Stimulated activated CD4-positive, alpha-beta T cell treated with anti-CD3 and anti-CD28 coated beads, Interleukin-2, amount 100 ng/mL, for 24 hours (primary cell): ENCODE measurements at regions not wholly inside any gene's neighbourhood (a gene's known extent, or its start where the extent isn't known, plus 50 kb on each side); places are given as distances from the start of the nearest gene placed in this dataset.

ENCODE experiments used
- DNase-seq, 2 donors: peaks; one replicate each; pipeline ENCODE4 v3.0.0-alpha.2; 2020

DNA sequence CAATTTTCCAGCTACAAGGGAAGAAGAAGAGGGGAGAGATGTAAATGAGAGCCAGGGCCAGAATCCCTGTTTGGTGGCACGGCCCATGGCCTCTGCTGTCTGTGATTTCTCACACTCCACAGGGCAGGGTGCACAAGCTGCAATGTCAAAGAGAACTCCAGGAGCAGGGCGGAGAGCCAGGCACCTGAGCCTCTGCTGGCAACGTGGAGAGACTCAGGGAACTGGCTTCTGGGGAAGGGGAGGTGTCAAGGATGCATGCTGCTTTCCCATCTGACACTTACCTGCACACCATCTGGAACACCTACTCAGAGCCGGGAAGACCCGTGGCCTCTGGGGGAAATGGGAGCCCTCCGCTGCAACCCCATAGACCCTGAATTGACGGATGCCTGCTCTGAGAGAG lies 507.5 kb upstream of the NR2F2 start:
- DNase-seq = no peak

DNA sequence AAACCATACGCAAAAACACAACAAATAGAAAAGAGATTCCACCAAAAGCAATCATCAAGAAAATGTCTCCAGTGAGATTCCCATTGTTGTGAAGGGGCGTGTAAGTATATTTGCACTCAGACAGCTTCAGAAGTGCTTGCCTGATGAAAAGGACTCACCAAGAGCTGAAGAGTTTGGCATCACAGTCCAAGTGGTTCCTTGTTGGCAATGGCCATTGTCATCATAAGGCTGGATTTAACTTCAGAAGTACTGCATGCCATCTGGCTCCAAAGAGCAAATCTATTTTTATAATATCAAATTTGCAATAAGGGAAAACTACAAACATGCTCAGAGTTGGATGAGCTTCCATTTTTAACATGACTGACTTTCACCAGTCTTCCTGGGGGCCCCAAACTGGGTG lies 505.3 kb upstream of the NR2F2 start:
- DNase-seq = no peak

DNA sequence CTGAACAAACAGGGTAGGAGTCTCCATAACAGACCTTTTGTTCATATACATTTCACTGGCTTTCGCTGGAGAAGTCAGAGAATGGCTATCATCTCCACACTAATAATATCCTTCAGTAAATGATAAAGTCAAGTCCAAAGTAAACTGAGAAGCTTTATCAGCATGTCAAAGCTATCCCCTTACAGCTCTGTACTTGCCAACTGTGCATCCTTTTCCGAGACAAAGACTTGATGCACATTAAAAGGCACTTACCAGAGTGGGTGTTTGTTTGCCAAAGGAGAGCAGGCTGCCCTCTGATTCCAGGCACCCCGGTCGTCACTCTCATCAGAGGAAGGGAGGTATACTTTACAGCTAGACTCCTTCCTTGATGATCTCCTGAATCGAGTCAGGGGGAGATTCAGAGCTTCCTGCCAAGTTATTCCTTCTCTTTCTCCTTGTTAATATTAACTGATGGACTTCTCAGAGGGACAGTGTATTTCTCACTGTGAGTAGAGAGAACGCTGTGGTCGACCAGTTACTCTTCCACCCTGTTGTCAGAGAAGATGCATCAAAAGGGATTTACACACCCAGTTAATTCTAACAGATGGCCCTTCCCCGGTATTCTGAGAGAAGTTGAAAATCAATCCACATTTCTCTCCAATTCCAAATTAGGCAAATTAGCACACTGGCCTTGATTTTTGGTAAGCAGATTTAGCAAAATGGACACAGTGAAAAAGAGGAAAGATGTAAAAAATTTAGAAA lies 504.7 kb upstream of the NR2F2 start:
- no peak for DNase-seq

GRCh38 chr15:95826412-95827195 lies 503.9 kb upstream of the NR2F2 start:
- DNase-seq = no peak

GRCh38 chr15:95829062-95829461 lies 501.4 kb upstream of the NR2F2 start:
- DNase-seq = no peak

- no peak for DNase-seq
Measured at GRCh38 chr15:95830281-95830680, 500.2 kb upstream of the NR2F2 start.

GRCh38 chr15:95832668-95833067 lies 497.8 kb upstream of the NR2F2 start:
- no peak for DNase-seq

- DNase-seq = no peak
Measured at GRCh38 chr15:95834028-95834804, 496.3 kb upstream of the NR2F2 start.

GRCh38 chr15:95836536-95836935 lies 494.0 kb upstream of the NR2F2 start:
- no peak for DNase-seq

DNA sequence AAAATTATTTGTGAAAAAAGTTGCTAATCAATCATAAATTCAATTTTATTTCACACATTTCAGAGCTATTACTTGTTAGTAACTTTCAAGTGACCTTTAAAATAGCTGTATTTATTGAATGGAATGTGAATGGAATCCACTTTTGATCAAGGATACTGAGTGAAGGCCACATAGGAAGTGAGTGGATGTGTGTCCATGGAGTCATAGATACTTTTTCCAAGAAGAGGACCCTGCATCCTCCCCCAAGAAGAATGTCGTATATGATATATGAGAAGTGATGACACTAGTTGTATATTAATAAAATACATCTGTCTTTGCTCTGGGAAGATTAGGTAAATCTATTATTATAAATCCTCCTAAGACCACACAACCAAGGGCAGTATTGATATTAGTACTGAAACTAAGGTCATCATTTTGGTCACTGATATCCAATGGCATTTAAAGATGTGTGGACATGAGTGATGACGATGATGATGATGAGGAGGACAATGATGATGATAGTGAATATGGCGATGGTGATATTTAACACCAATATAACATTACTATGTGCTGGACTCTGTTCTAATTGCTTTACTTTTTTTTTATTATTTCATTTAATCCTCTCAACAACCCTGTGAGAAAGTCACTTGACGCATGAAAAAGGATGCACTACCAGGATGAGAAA lies 493.0 kb upstream of the NR2F2 start:
- no peak for DNase-seq

DNA sequence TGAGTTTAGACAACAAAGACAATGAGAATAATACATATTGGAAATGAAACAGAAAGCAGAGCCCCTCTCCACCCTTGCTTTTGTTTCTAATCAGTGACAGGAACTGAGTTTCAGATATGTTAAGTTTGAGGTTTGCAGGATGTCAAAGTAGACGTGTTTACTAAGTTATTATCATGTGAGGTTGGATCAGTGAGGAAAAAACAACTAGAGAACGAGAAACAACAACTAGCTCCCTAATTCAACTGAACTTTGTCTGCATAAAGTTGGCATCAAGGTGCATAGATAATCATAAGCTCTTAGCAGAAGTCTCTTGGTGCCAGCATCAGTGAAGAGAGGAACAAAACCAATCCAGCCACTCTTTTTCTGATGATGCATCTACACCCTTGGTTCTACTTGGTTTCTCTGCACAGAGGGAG lies 491.1 kb upstream of the NR2F2 start:
- no peak for DNase-seq

GRCh38 chr15:95840004-95840403 lies 490.5 kb upstream of the NR2F2 start:
- no peak for DNase-seq

DNA sequence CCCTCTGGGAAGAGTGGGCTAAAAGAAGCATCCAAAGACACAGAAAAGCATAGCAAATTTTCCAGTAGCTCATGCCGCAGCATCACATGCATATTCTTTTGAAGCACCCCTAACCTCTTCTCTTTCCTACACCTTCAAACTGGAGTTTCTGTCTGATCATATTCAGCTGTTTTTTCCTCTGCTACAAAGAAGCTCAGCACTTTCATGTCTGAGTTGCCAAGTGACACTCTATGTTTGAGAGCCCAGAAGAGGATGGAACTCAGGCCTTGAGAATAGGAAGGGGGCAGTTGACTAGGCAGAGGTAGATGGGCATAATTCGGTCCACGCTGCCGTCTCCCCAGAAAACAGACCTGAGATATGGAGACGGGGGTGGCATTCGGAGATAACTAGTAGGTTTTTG lies 489.6 kb upstream of the NR2F2 start:
- no peak for DNase-seq

DNA sequence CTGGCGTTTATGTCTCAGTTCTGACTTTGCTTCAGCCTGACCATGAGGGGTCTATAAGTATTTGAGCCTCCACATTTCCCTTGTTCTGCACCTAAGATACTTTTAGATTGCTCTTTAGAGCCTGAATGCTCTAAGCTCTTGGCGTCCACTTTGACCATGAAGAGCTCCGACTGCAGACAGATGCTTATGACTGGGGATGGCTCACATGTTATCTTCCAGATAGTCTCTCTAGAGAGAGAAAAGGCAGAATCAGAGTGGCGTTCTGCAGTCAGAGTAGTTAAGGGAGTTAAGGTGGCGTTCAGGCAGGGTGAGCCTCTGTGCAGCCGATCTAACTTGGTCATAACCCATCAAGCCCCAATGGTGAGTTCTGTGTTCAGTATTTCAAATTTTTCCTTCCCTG lies 487.9 kb upstream of the NR2F2 start:
- DNase-seq = no peak

DNA sequence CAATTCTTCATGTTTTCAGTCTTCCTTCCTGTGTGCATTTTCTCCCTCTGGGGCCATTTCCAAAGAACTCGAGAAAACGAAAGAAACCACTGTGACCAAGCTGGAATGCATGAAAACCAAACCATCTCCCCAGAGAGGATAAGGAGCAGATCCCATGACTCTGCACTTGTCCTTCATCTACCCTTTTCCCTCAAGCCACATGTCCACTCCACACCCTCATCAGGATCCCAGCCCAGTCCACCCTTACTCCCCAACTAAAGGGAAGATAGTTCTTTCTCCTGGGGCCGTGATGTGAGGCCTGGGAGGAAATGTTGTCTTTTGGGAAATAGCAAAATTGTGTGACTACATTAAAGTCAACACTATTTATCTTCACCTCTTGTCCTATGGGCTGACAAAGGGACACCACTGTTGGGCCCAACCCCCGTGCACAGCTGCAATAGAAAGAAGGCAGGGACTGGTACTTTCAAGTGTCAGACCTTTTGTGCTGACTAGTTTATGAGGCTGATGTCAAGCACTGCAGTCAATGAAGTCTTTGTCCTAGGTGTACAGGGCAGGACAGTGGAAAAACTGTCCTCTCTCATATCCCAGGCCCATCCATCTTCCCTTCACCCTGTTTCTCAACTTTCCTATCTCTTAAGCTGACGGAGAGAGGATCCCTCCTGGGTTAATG lies 487.1 kb upstream of the NR2F2 start:
- no peak for DNase-seq

DNA sequence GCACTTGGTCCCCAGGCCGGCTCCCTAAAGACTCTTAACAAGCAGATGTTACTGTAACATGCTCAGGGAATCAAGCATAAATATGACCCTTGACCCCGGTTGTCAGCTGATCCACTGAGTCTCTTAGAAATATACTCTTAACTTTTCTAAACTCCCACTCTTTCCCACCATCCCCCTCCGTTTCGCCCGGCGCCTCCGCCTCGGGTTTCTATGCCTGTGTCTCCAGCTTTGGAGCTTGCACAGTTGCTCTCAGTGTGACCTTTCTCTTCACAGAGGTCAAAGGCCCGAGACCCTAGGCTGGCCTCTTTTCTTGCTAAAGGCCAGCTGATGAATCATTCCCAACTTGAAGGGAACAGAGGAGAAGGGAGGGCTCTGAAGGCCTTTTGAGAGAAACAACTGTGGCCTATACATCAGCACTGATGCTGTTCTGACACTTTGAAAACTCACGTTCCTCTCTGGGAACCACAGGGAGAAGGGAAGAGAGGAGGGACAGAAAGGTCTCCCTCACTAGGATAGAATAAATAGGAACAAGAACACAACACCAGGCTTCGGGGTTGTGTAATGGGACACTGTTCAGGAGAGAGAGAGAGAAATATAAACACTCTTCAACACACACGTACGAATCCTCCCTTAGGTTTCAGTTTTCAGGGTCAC lies 484.5 kb upstream of the NR2F2 start:
- no peak for DNase-seq

GRCh38 chr15:95848126-95848525 lies 482.4 kb upstream of the NR2F2 start:
- no peak for DNase-seq

DNA sequence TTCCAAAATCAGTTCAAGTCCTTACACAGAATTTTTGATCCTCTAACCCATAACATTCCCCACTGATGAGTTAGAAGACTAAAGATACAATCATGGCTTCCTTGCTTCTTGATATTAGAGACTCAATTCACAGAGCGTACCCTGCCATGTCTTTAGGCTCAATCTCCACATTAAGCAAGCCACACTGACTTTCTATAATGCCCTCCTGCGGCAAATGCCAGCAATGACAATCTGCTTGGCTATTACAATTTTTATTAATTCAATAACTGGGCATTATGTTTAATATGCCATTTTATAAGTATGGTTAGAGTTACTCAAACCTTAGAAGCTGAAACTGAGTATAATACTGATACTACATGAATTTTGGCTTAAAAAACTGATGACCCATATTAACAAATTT lies 479.7 kb upstream of the NR2F2 start:
- no peak for DNase-seq

DNA sequence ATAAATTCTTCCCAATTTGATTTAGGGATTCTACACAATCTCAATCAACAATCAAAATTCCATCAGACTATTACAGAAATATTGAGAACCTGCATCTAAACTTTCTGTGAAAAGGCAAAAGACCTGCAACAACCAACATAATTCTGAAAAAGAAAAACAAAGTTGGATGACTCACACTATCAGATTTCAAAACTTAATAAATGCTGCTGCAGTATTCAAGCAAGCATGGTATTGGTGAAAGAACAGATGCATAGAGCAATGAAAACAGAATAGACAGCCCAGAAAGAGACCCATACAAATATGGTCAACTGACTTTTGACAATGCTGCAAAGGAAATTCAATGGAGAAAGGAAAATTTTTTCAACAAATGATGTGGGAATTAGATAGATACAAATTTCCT lies 477.1 kb upstream of the NR2F2 start:
- no peak for DNase-seq

DNA sequence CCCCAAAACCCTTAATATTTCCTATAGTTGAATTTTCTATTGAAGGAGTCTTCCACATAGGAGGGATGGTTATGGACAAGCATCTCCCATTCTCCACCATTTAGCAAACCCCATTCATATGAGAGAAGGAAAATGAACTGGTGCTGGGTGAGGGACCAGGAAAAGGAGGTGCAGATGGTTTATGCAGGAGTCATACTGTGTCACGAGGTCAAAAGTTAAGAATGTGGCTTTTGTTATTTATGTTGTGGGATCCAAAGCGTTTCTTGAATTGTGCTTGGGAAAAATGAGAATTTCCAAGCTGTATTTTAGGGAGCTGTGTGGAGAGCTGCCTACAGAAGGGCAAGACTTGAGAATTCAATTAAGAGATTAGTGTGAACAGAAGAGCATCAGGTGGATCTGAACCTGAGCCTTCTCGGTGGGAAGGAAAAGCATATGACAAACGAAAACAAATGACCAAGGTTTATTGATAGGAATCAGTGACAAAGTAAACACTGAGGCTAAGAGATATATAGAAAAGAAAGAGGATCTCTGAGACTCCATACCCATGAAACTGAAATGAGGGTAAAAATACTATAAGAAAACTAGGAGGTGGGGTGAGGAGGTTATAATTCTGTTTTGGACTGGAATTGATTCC lies 473.3 kb upstream of the NR2F2 start:
- no peak for DNase-seq

DNA sequence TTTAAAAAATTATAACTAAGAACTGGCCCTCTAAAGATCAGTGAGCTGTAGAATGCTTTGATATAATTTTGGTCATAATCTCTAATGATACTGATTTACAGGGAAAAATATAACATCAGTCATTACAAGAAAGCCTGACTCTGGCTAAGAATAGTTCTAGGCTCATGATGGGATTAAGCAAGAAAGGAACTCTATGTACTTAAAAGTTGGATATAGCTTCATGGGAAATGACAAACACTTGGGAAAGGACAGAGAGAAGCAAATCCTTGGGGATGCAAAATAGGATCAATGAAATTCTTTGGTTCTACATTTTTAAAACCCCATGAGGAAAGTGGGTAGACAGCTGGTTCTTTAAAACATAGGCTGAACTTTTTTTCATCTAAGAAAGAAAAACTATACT lies 472.7 kb upstream of the NR2F2 start:
- no peak for DNase-seq

GRCh38 chr15:95860406-95860805 lies 470.1 kb upstream of the NR2F2 start:
- no peak for DNase-seq
